Activated naive CD8-positive, alpha-beta T cell treated with anti-CD3 and anti-CD28 coated beads, Interleukin-2, amount 10 ng/mL, durations not matched to agents 7 days and 5 days (primary cell): ENCODE measurements at regions not wholly inside any gene's neighbourhood (a gene's known extent, or its start where the extent isn't known, plus 50 kb on each side); places are given as distances from the start of the nearest gene placed in this dataset.

Experiments used
- ATAC-seq: fragments of 150-1000 bp; cut with Tn5 transposase; one replicate; pipeline ENCODE4 v1.10.0; 2021; ENCODE audit warnings: low read depth, moderate library complexity
- POLR2A ChIA-PET: fragments of 350-600 bp; sonication (Branson Sonifier 250); formaldehyde crosslinking; loops from one replicate; lab custom pipeline; 2021; ENCODE audit warnings: antibody characterized with exemption; lab: Charles Lee
- DNase-seq: peaks from one replicate; pipeline ENCODE4 v3.0.0; 2021
- H3K27ac Mint-ChIP-seq: one replicate; pipeline ENCODE4 v1.8.0; 2022; ENCODE audit warnings: mild to moderate bottlenecking, mixed read lengths
- H3K27me3 Mint-ChIP-seq: one replicate; pipeline ENCODE4 v1.8.0; 2022; ENCODE audit warnings: mild to moderate bottlenecking, moderate library complexity, mixed read lengths
- H3K36me3 Mint-ChIP-seq: one replicate; pipeline ENCODE4 v1.8.0; 2021; ENCODE audit warnings: mild to moderate bottlenecking, mixed read lengths
- H3K4me1 Mint-ChIP-seq: one replicate; pipeline ENCODE4 v1.8.0; 2021; ENCODE audit warnings: mixed read lengths
- H3K4me3 Mint-ChIP-seq: one replicate; pipeline ENCODE4 v1.8.0; 2022; ENCODE audit warnings: mild to moderate bottlenecking, moderate library complexity, mixed read lengths
- H3K9me3 Mint-ChIP-seq: one replicate; pipeline ENCODE4 v1.8.0; 2021; ENCODE audit warnings: mixed read lengths

GRCh38 chr6:73901311-73901710, 205.3 kb downstream of the CD109 start:
- Mint-ChIP-seq H3K27me3 (no peaks in the 10 kb centered on the region), H3K4me1 (no peaks in the 10 kb centered on the region), H3K36me3 (no peaks in the 10 kb centered on the region), H3K27ac (no peak overlapping the region), H3K9me3 (peaks cover 7% of the 10 kb centered on the region), H3K4me3 (no peak overlapping the region)
- DNase-seq (no peak), ATAC-seq (no peak)
- POLR2A ChIA-PET: no interaction called here

GRCh38 chr6:73898599-73898998, 202.6 kb downstream of the CD109 start:
- Mint-ChIP-seq H3K4me3 (no peak overlapping the region), H3K36me3 (no peaks in the 10 kb centered on the region), H3K4me1 (no peaks in the 10 kb centered on the region), H3K27ac (no peak overlapping the region), H3K27me3 (no peaks in the 10 kb centered on the region), H3K9me3 (peaks cover 7% of the 10 kb centered on the region)
- DNase-seq (no peak), ATAC-seq (no peak)
- POLR2A ChIA-PET: no interaction called here

GRCh38 chr6:73893696-73894095, 197.7 kb downstream of the CD109 start:
- DNase-seq (no peak), ATAC-seq (no peak)
- POLR2A ChIA-PET: no interaction called here
- no peak overlapping the region for H3K27ac Mint-ChIP-seq
- H3K4me3 Mint-ChIP-seq: no peak overlapping the region
- no peaks in the 10 kb centered on the region for H3K4me1 Mint-ChIP-seq
- no peaks in the 10 kb centered on the region for H3K9me3 Mint-ChIP-seq
- H3K27me3 Mint-ChIP-seq: no peaks in the 10 kb centered on the region
- H3K36me3 Mint-ChIP-seq: no peaks in the 10 kb centered on the region

GRCh38 chr6:73888050-73888449, 192.0 kb downstream of the CD109 start:
- Mint-ChIP-seq H3K36me3 (no peaks in the 10 kb centered on the region), H3K4me3 (no peak overlapping the region), H3K4me1 (peaks cover 5% of the 10 kb centered on the region), H3K27ac (no peak overlapping the region), H3K27me3 (no peaks in the 10 kb centered on the region), H3K9me3 (no peaks in the 10 kb centered on the region)
- POLR2A ChIA-PET: no interaction called here
- ATAC-seq: no peak
- no peak for DNase-seq

GRCh38 chr6:73885393-73885792, 189.4 kb downstream of the CD109 start:
- H3K27ac Mint-ChIP-seq: no peak overlapping the region
- no peaks in the 10 kb centered on the region for H3K27me3 Mint-ChIP-seq
- POLR2A ChIA-PET: no interaction called here
- peaks cover 5% of the 10 kb centered on the region for H3K4me1 Mint-ChIP-seq
- no peak for DNase-seq
- no peak overlapping the region for H3K4me3 Mint-ChIP-seq
- ATAC-seq: no peak
- H3K36me3 Mint-ChIP-seq: no peaks in the 10 kb centered on the region
- no peaks in the 10 kb centered on the region for H3K9me3 Mint-ChIP-seq

GRCh38 chr6:73884540-73884939, 188.5 kb downstream of the CD109 start:
- POLR2A ChIA-PET: no interaction called here
- DNase-seq (no peak), ATAC-seq (no peak)
- Mint-ChIP-seq H3K36me3 (no peaks in the 10 kb centered on the region), H3K9me3 (no peaks in the 10 kb centered on the region), H3K4me3 (no peak overlapping the region), H3K27me3 (no peaks in the 10 kb centered on the region), H3K27ac (no peak overlapping the region), H3K4me1 (peaks cover 5% of the 10 kb centered on the region)

- Mint-ChIP-seq H3K4me3 (no peak overlapping the region), H3K36me3 (no peaks in the 10 kb centered on the region), H3K9me3 (no peaks in the 10 kb centered on the region), H3K27ac (no peak overlapping the region), H3K27me3 (peaks cover under 1% of the 10 kb centered on the region), H3K4me1 (no peaks in the 10 kb centered on the region)
- ATAC-seq: no peak
- POLR2A ChIA-PET: no interaction called here
- no peak for DNase-seq
Observed at GRCh38 chr6:73879501-73880293, 183.7 kb downstream of the CD109 start.

- ATAC-seq: no peak
- Mint-ChIP-seq H3K27me3 (peaks cover 3% of the 10 kb centered on the region), H3K4me3 (no peak overlapping the region), H3K9me3 (no peaks in the 10 kb centered on the region), H3K4me1 (no peaks in the 10 kb centered on the region), H3K36me3 (no peaks in the 10 kb centered on the region), H3K27ac (no peak overlapping the region)
- DNase-seq: no peak
- POLR2A ChIA-PET: no interaction called here
Observed at GRCh38 chr6:73878403-73878802, 182.4 kb downstream of the CD109 start.
